ENCODE measurements at regions not wholly inside any gene's neighbourhood (a gene's known extent, or its start where the extent isn't known, plus 50 kb on each side); places are given as distances from the start of the nearest gene placed in this dataset.

GRCh38 chr21:27265492-27265891 lies 298.6 kb upstream of the ADAMTS5 start:
- H3K4me3 ChIP-seq (replicated peaks in 1 of 3; ENCODE audit: low read depth in 2 of 3, low read length in 3 of 3) = no peak overlapping the region
- no peaks in the 10 kb centered on the region for H4K20me1 ChIP-seq (ENCODE audit: insufficient read depth, low read length)
- no peak overlapping the region for H2AFZ ChIP-seq (ENCODE audit: insufficient read depth, low read depth, low read length, poor library complexity, severe bottlenecking)
- Mint-ChIP-seq H3K9me3 (peaks cover 0 to 2% (median 0%) of the 10 kb centered on the region in 7 donors), H3K36me3 (no peaks in the 10 kb centered on the region), H3K27ac (no peak overlapping the region), H3K4me1 (peaks cover 8% of the 10 kb centered on the region), H3K27me3 (ENCODE audit: low read depth in 3 of 3) (no peaks in the 10 kb centered on the region), H3K4me3 (no peak overlapping the region)
- H3K4me2 ChIP-seq (replicated peaks; ENCODE audit: extremely low read depth, low read length, poor library complexity, severe bottlenecking) = no peak overlapping the region
- no peaks in the 10 kb centered on the region for H3K79me2 ChIP-seq (ENCODE audit: insufficient read depth, low read length)
- DNase-seq = no peak
- WGBS (ENCODE audit: insufficient coverage) = no CpG with 5 or more reads among the region's 1 CpG
- H3K27ac ChIP-seq (ENCODE audit: low read depth in 1 of 2, low read length in 2 of 2) = no peak overlapping the region
- no peaks in the 10 kb centered on the region for H3K36me3 ChIP-seq (replicated peaks in 1 of 2; ENCODE audit: control insufficient read depth in 1 of 2, insufficient read depth in 2 of 2, low read length in 2 of 2)
- intact Hi-C loops (cut with micrococcal nuclease) = no loop called here
- TF ChIP-seq CTCF (IDR thresholded peaks at IDR 0.05) = no peak
- no peak overlapping the region for H3K9ac ChIP-seq (ENCODE audit: insufficient read depth, low read length, poor library complexity, severe bottlenecking)
- no peaks in the 10 kb centered on the region for H3K9me3 ChIP-seq (replicated peaks in 1 of 2; ENCODE audit: control insufficient read depth in 1 of 2, insufficient read depth in 1 of 2, low read length in 2 of 2)
- H3K4me1 ChIP-seq (ENCODE audit: control insufficient read depth in 1 of 2, insufficient read depth in 2 of 2, low read length in 2 of 2) = no peaks in the 10 kb centered on the region
- no peaks in the 10 kb centered on the region for H3K27me3 ChIP-seq (ENCODE audit: control insufficient read depth in 2 of 2, insufficient read depth in 2 of 2, low read length in 2 of 2)

- no peaks in the 10 kb centered on the region for H3K36me3 Mint-ChIP-seq
Measured at GRCh38 chr21:27261676-27262075, 294.8 kb upstream of the ADAMTS5 start.

More at GRCh38 chr21:27261676-27262075, 294.8 kb upstream of the ADAMTS5 start:
- intact Hi-C loops (cut with micrococcal nuclease) = no loop called here
- DNase-seq = no peak
- no peaks in the 10 kb centered on the region for H3K4me1 ChIP-seq (ENCODE audit: control insufficient read depth in 1 of 2, insufficient read depth in 2 of 2, low read length in 2 of 2)
- no CpG with 5 or more reads among the region's 2 CpGs for WGBS (ENCODE audit: insufficient coverage)
- no peaks in the 10 kb centered on the region for H3K9me3 ChIP-seq (replicated peaks in 1 of 2; ENCODE audit: control insufficient read depth in 1 of 2, insufficient read depth in 1 of 2, low read length in 2 of 2)
- no peak overlapping the region for H3K4me3 ChIP-seq (replicated peaks in 1 of 3; ENCODE audit: low read depth in 2 of 3, low read length in 3 of 3)
- TF ChIP-seq CTCF (IDR thresholded peaks at IDR 0.05) = no peak
- no peak overlapping the region for H3K27ac ChIP-seq (ENCODE audit: low read depth in 1 of 2, low read length in 2 of 2)
- no peak overlapping the region for H3K9ac ChIP-seq (ENCODE audit: insufficient read depth, low read length, poor library complexity, severe bottlenecking)
- peaks cover 0 to 3% (median 0%) of the 10 kb centered on the region in 7 donors for H3K9me3 Mint-ChIP-seq
- no peak overlapping the region for H3K4me2 ChIP-seq (replicated peaks; ENCODE audit: extremely low read depth, low read length, poor library complexity, severe bottlenecking)
- no peaks in the 10 kb centered on the region for H4K20me1 ChIP-seq (ENCODE audit: insufficient read depth, low read length)
- H3K79me2 ChIP-seq (ENCODE audit: insufficient read depth, low read length) = no peaks in the 10 kb centered on the region
- H3K27me3 Mint-ChIP-seq (ENCODE audit: low read depth in 3 of 3) = no peaks in the 10 kb centered on the region
- H2AFZ ChIP-seq (ENCODE audit: insufficient read depth, low read depth, low read length, poor library complexity, severe bottlenecking) = no peak overlapping the region
- H3K4me3 Mint-ChIP-seq = no peak overlapping the region
- H3K36me3 ChIP-seq (replicated peaks in 1 of 2; ENCODE audit: control insufficient read depth in 1 of 2, insufficient read depth in 2 of 2, low read length in 2 of 2) = no peaks in the 10 kb centered on the region
- no peak overlapping the region for H3K27ac Mint-ChIP-seq
- no peaks in the 10 kb centered on the region for H3K4me1 Mint-ChIP-seq
- H3K27me3 ChIP-seq (ENCODE audit: control insufficient read depth in 2 of 2, insufficient read depth in 2 of 2, low read length in 2 of 2) = no peaks in the 10 kb centered on the region
